Stomach (tissue), 4 donors: ENCODE measurements at regions not wholly inside any gene's neighbourhood (a gene's known extent, or its start where the extent isn't known, plus 50 kb on each side); places are given as distances from the start of the nearest gene placed in this dataset.
"Not testable (repeated sequence)": the region's sequence is repeated elsewhere in the genome, so short reads cannot be mapped to it uniquely, and the experiment has no call there.

Experiments
- EP300 ChIP-seq: sonication (generic); formaldehyde crosslinking; IDR thresholded peaks from one replicate; pipeline ENCODE4 v1.6.1; 2017; ENCODE audit warnings: antibody characterized with exemption
- POLR2A ChIP-seq, 4 donors: fragments of 450-650 bp; IDR thresholded peaks; one replicate each; pipeline ENCODE4 v1.6.1; 2016; ENCODE audit warnings: antibody characterized with exemption in 4 of 4, control low read depth in 2 of 4, mild to moderate bottlenecking in 1 of 4, moderate library complexity in 1 of 4
- TF ChIP-seq, protein P1 (sequence below), 7 experiments: fragments of 450-650 bp in 4 of 7; fragments of 200-600 bp in 3 of 7; sonication (generic) in 3 of 7; IDR thresholded peaks; one replicate each; pipeline ENCODE4 v1.5.1; 2016 to 2019; ENCODE audit warnings: antibody characterized with exemption in 7 of 7, control low read depth in 2 of 7, mild to moderate bottlenecking in 1 of 7

DNA sequence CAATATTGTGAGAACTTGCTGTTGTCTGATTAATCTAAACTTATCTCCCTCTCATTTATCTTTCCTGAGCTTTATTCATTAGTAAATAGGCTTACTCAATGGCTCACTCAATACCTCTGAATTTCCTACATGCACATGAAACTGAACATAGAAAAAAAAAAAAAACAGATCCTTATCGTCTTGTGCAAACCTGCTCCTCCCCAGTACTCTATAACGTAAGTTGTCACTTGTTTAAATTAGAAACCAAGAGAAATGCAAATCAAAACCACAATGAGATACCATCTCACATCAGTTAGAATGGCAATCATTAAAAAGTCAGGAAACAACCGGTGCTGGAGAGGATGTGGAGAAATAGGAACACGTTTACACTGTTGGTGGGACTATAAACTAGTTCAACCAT, 96.1 kb downstream of the SLC25A46 start:
- TF ChIP-seq, protein P1, sequence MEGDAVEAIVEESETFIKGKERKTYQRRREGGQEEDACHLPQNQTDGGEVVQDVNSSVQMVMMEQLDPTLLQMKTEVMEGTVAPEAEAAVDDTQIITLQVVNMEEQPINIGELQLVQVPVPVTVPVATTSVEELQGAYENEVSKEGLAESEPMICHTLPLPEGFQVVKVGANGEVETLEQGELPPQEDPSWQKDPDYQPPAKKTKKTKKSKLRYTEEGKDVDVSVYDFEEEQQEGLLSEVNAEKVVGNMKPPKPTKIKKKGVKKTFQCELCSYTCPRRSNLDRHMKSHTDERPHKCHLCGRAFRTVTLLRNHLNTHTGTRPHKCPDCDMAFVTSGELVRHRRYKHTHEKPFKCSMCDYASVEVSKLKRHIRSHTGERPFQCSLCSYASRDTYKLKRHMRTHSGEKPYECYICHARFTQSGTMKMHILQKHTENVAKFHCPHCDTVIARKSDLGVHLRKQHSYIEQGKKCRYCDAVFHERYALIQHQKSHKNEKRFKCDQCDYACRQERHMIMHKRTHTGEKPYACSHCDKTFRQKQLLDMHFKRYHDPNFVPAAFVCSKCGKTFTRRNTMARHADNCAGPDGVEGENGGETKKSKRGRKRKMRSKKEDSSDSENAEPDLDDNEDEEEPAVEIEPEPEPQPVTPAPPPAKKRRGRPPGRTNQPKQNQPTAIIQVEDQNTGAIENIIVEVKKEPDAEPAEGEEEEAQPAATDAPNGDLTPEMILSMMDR (IDR thresholded peaks at IDR 0.05) = not testable (repeated sequence)
- TF ChIP-seq POLR2A (IDR thresholded peaks at IDR 0.05); EP300: not testable (repeated sequence)
